ENCODE measurements at regions not wholly inside any gene's neighbourhood (a gene's known extent, or its start where the extent isn't known, plus 50 kb on each side); places are given as distances from the start of the nearest gene placed in this dataset.
"Not testable (repeated sequence)": the region's sequence is repeated elsewhere in the genome, so short reads cannot be mapped to it uniquely, and the experiment has no call there.

- no peak for DNase-seq (ENCODE audit: extremely low read depth, low read depth)
- TF ChIP-seq CTCF (IDR thresholded peaks at IDR 0.05; ENCODE audit: low read depth, low read length, missing control alignments), result no peak
- H3K4me3 ChIP-seq (replicated peaks; ENCODE audit: low read depth, low read length), result no peak overlapping the region
Measured at GRCh38 chr19:57025491-57025890, 94.3 kb upstream of the USP29 start.

GRCh38 chr19:57026476-57026875 lies 93.3 kb upstream of the USP29 start:
- DNase-seq (ENCODE audit: extremely low read depth, low read depth), result no peak
- no peak for TF ChIP-seq CTCF (IDR thresholded peaks at IDR 0.05; ENCODE audit: low read depth, low read length, missing control alignments)
- no peak overlapping the region for H3K4me3 ChIP-seq (replicated peaks; ENCODE audit: low read depth, low read length)

GRCh38 chr19:57027360-57027759 lies 92.4 kb upstream of the USP29 start:
- DNase-seq (ENCODE audit: extremely low read depth, low read depth), result no peak
- no peak overlapping the region for H3K4me3 ChIP-seq (replicated peaks; ENCODE audit: low read depth, low read length)
- TF ChIP-seq CTCF (IDR thresholded peaks at IDR 0.05; ENCODE audit: low read depth, low read length, missing control alignments), result no peak

GRCh38 chr19:57028804-57029525 lies 90.8 kb upstream of the USP29 start:
- H3K4me3 ChIP-seq (replicated peaks; ENCODE audit: low read depth, low read length), result no peak overlapping the region
- no peak for DNase-seq (ENCODE audit: extremely low read depth, low read depth)
- no peak for TF ChIP-seq CTCF (IDR thresholded peaks at IDR 0.05; ENCODE audit: low read depth, low read length, missing control alignments)

GRCh38 chr19:57031106-57031505 lies 88.7 kb upstream of the USP29 start:
- no peak overlapping the region for H3K4me3 ChIP-seq (replicated peaks; ENCODE audit: low read depth, low read length)
- no peak for DNase-seq (ENCODE audit: extremely low read depth, low read depth)
- TF ChIP-seq CTCF (IDR thresholded peaks at IDR 0.05; ENCODE audit: low read depth, low read length, missing control alignments), result no peak

- no peak for TF ChIP-seq CTCF (IDR thresholded peaks at IDR 0.05; ENCODE audit: low read depth, low read length, missing control alignments)
- DNase-seq (ENCODE audit: extremely low read depth, low read depth), result no peak
- H3K4me3 ChIP-seq (replicated peaks; ENCODE audit: low read depth, low read length), result no peak overlapping the region
Measured at GRCh38 chr19:57033576-57033975, 86.2 kb upstream of the USP29 start.

- TF ChIP-seq CTCF (IDR thresholded peaks at IDR 0.05; ENCODE audit: low read depth, low read length, missing control alignments), result no peak
- no peak for DNase-seq (ENCODE audit: extremely low read depth, low read depth)
- H3K4me3 ChIP-seq (replicated peaks; ENCODE audit: low read depth, low read length), result no peak overlapping the region
Measured at GRCh38 chr19:57034544-57034943, 85.2 kb upstream of the USP29 start.

GRCh38 chr19:57035740-57036139 lies 84.0 kb upstream of the USP29 start:
- H3K4me3 ChIP-seq (replicated peaks; ENCODE audit: low read depth, low read length); DNase-seq (ENCODE audit: extremely low read depth, low read depth): not testable (repeated sequence)

Data from HFF-Myc (cell line).